22Rv1 (cell line): ENCODE measurements at regions not wholly inside any gene's neighbourhood (a gene's known extent, or its start where the extent isn't known, plus 50 kb on each side); places are given as distances from the start of the nearest gene placed in this dataset.

Experiments used
- ZFX ChIP-seq: fragments of 450-650 bp; IDR thresholded peaks from 2 replicates; pipeline ENCODE4 v1.6.1; 2017; ENCODE audit warnings: antibody characterized with exemption, borderline replicate concordance
- TF ChIP-seq, protein P1 (sequence below): fragments of 450-650 bp; IDR thresholded peaks from 2 replicates; pipeline ENCODE4 v1.5.1; 2017; ENCODE audit warnings: mild to moderate bottlenecking

DNA sequence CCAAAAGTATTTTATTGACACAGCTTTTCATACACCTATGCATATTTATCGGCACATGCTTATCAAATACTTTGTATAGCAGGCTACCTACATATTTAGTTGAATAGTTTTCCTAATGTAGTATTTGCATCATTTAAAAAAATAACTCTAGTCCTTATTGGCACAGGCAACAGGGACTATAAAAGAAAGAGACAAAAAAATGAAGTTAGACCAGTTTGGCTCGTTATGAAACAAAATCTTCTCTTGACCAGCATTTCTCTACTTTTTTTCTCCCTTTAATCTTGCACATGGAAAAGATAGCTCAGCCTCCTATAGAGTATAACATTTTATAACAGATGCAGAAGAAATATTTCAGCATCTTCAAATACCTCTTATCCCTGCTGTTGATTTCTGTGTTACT lies 794.8 kb upstream of the MIR17HG start:
- TF ChIP-seq, protein P1, sequence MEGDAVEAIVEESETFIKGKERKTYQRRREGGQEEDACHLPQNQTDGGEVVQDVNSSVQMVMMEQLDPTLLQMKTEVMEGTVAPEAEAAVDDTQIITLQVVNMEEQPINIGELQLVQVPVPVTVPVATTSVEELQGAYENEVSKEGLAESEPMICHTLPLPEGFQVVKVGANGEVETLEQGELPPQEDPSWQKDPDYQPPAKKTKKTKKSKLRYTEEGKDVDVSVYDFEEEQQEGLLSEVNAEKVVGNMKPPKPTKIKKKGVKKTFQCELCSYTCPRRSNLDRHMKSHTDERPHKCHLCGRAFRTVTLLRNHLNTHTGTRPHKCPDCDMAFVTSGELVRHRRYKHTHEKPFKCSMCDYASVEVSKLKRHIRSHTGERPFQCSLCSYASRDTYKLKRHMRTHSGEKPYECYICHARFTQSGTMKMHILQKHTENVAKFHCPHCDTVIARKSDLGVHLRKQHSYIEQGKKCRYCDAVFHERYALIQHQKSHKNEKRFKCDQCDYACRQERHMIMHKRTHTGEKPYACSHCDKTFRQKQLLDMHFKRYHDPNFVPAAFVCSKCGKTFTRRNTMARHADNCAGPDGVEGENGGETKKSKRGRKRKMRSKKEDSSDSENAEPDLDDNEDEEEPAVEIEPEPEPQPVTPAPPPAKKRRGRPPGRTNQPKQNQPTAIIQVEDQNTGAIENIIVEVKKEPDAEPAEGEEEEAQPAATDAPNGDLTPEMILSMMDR, result no peak
- TF ChIP-seq ZFX, result no peak
